Activated naive CD4-positive, alpha-beta T cell treated with anti-CD3 and anti-CD28 coated beads, Interleukin-2, amount 50 U/mL, for 16 hours (primary cell): ENCODE measurements at regions not wholly inside any gene's neighbourhood (a gene's known extent, or its start where the extent isn't known, plus 50 kb on each side); places are given as distances from the start of the nearest gene placed in this dataset.

Source experiments
- DNase-seq: peaks from one replicate; pipeline ENCODE4 v3.0.0-alpha.2; 2020

DNA sequence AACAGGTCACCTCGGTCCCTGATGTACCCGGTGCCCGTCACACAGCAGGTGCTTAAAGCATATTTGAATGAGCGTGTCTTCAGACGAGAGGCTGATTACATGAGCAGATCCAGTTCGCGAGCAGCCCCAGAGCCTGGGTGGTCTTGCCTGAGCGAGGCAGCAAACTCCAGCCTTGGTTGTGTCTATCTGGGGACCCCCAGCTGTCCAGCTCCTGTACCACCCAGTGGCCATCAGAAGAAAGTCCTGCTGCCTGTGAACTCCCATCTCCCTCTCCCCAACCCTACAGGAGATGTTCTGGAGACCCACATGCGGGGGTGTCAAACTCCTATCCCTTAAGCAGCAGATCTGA lies 174.2 kb downstream of the PHETA1 start:
- no peak for DNase-seq

- DNase-seq: no peak
Measured at GRCh38 chr12:111193977-111194702, 174.8 kb downstream of the PHETA1 start.

GRCh38 chr12:111193496-111193895 lies 175.4 kb downstream of the PHETA1 start:
- no peak for DNase-seq

DNA sequence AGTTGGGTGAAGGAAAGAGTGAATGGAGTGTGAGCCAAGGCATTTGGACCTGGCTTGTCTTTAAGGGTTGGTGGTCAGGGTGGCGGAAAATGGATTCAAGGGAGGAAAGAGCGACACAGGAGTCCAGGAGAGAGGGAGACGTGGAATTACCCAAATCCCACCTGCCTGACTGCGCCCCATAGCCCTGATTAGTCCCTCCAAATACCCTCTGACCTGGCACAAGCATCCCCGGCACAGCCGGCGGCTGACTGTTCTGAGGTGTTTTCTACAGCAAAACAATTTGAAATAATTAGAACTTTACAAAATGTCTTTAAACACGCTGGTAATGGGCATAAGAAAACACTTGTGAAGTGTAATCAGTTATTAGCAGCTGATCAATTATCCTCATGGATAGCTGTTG lies 175.8 kb downstream of the PHETA1 start:
- DNase-seq: no peak

- DNase-seq: no peak
Measured at GRCh38 chr12:111192647-111193046, 176.2 kb downstream of the PHETA1 start.

DNA sequence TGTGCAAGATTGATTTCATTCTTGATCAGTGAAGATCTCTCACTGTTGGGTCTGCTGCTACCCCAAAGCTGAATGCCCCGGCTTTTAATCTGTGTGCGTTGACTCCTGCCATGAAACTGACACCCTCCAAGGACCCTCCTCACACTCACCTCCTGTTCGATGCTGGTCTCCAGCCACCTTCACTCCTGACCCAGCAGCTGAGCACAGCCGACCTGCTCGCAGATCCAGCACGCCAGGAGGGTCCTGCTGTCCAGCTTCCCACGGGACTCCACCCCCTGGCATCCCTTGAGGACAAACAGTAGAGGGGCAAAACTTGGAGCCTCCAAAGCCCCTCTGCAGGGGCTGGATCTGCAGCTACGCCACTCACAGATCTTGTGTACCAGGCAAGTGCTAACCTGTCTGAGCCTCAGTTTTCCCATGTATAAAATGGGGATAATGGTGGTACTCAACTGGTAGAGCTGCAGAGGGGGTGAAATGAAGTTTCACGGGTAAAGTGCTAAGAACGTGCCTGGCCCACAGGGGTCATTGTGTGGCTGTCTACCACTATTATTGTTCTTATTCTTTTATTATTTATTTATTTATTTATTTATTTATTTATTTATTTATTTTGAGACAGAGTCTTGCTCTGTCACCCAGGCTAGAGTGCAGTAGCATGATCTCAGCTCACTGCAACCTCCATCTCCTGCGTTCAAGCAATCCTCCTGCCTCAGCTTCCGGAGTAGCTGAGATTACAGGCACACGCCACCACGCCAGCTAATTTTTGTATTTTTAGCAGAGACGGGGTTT lies 178.0 kb downstream of the PHETA1 start:
- no peak for DNase-seq

DNA sequence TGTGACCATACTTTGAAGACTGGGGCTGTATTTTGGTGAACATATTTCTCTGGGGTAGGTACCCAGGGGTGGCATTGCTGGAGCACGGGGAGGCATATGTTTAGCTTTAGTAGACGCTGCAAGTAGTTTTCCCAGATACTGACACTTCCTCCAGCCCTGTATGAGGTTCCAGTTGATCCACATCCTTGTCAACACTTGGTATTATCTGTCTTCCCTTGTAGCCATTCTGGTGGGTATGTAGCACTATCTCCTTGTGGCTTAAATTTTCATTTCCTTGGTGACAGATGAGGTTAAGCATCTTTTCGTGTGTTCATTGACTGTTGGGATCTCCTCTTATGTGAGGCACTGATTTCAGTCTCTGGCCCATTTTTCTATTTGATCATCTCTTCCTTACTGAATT lies 179.1 kb downstream of the PHETA1 start:
- DNase-seq: no peak

DNA sequence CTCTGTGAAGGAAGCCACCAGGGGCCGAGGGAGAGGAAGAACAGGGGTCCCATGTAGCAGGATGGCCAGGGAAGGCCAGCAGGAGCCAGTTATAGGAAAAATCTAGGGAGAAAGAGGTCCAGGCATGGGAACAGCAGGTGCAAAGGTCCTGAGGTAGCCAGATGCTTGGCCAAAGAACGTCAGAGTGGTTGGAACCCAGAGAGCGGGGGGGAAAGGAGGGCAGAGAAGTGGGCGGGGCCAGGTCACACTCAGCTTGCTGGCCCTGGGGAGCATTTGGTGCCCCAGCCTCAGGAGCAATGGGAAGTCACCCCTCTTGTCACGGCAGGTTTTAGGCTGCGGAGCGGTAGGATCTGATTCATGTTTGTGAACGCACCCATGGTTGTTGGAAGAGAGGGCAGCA lies 180.5 kb downstream of the PHETA1 start:
- DNase-seq: no peak

DNA sequence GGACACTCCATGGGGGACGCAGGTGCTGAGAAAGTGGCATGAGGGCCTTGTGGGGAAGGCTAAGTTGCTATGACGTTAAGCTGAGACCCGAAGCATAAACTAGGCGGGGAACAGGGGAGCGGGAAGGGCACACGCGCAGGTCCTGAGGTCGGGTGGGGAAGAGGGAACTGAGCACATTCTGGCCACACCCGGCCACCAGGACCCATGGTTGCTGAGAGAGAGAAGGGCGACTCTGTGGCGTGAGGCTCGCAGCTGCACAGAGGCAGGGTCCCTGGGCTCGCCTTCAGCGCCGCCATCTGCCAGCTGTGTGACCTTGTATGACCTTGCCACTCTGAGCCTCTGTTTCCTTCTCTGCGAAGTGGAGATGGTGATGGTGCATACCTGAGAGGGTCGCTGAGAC lies 182.5 kb downstream of the PHETA1 start:
- DNase-seq: no peak

DNA sequence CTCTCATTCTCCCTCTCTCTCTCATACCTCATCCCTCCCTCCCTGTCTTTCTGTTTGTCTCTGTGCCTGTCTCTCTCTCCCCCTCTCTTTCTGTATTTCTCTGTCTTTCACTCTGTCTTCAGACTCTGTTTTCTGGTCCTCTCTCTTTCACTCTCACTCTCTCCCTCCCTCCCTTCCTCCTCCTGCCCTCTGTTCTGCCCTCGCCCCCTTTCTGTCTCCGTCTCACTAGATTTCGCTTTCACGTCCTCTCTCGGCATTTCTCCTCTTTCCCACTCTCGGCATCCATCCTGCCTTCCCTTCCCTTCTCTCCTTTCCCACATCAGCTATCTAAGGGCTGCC lies 183.0 kb downstream of the PHETA1 start:
- no peak for DNase-seq

DNA sequence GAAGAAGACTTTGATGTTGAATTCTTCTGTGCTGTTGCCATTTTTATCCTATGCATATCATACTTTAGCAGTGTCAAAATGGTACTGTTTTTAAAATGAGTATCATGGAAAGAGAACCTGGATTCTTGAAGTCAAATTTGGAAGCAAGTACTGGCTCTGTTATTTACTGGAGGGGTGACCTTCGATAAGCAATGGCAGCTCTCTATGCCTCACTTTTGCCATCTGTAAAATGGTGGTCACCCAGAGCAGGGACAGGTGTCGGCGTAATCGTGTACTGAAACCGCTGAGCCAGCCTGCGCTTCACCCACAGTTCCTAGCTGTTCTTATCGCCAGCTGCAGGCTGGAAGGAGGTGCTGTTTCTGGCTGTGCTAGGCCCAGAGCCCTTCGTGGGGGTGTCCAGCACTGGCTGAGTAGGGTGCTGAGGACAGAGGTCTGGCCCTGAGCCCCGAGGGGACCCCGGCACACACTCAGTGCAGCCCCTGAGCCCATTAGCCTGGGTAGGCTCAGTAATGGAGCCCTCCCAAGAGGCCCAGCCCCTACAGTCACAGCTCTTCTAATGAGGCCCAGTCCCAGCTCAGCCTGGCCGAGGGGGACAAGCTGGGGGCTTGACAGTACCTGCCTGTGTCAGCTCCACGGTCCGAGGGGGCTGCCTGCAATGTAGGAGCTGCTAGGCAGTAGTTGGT lies 183.5 kb downstream of the PHETA1 start:
- DNase-seq: no peak

DNA sequence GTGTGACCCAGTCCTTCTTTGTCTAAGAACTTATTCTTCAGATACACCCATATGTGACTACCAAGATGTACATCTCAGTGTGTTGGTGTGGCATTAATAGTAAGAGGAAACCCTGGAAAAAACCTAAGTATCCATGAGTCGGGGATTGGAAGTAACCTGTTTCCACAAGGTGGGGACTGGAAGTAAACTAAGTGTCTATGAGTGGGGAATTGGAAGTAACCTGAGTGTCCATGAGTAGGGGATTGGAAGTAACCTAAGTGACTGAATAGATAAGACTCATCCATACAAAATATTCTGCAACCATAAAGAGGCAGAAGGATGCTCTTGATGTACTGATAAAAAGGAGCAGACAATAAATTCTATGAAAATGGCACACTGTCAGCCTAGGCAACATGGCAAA lies 184.7 kb downstream of the PHETA1 start:
- no peak for DNase-seq

DNA sequence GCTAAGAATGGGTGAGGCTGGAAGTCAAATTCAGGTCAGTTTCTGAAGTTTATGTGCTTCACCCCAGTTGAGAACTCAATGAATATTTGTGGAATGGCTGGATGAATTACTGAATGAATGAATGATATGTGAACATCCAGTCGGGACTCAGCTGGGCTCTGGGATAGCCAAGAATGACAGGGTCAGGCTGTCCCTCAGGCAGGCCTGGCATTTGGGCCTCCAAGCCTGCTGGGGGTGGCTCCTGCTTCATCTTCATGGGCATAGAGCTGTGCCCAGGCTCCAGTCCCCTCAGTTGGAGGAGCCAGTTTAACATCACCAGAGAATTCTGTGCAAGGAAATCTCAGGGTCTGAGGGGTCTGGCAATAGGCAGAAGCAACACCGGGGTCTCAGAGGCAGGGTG lies 185.8 kb downstream of the PHETA1 start:
- DNase-seq: no peak

DNA sequence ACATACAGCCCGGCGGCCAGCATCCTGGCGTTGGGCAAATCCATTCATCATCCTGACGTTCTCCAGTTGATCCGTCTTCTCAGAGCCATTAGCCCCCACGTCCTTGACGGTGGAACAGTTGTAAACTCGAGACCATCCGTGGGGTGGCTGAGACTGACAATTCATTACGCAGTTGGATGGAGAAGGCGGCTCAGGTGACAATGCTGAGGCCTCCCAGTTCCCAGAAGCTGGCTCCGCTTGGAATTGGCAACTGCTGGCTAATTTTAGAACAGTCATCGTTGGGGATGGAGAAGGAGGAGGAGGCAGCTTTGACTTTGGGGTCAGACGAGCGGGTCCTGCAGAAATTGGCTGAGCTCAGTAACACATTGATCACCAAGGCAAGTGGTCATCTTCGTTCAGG lies 186.5 kb downstream of the PHETA1 start:
- no peak for DNase-seq

- DNase-seq: no peak
Measured at GRCh38 chr12:111181143-111181726, 187.7 kb downstream of the PHETA1 start.

GRCh38 chr12:111180426-111181142 lies 188.3 kb downstream of the PHETA1 start:
- no peak for DNase-seq

DNA sequence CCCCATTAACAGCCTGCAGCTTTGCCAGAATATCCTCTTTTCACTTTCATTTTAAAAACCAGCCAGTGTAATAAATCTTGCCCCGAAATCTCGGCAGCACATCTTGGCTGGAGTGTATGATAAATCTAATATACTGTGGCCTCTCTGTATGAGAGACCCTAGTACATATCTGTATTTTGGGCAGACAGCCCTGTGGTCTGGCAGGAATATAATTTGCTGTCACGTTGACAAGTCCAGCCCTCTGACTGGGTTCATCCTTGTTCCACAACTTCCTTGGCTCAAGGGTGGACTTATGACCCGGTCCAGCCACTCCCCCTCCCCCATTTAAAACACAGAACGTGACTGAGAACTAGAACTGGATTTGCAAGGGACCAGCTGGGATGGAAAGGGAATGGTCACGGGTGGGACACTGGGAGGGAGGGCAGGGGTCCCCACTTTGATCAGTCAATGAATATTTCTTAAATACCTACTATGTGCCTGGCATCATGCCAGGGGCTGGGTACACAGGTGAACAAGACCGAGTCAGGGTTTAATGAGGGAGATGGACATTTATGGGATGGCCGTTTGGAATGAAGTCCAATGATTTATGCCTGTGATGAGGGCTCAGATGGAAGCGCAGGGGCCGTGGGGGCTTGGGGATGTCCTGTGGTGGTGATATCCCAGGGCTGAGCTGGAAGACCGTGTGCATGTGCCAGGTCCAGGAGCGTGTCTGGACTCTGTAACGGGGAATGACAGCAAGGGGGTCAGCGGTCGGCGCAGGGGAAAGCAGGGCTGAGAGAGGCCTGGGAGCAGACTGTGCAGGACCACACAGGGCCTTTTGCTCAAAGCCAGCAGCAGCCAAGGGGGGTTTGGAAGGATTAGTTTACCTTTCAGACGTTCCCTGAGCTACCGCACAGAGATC lies 190.5 kb downstream of the PHETA1 start:
- DNase-seq: no peak

DNA sequence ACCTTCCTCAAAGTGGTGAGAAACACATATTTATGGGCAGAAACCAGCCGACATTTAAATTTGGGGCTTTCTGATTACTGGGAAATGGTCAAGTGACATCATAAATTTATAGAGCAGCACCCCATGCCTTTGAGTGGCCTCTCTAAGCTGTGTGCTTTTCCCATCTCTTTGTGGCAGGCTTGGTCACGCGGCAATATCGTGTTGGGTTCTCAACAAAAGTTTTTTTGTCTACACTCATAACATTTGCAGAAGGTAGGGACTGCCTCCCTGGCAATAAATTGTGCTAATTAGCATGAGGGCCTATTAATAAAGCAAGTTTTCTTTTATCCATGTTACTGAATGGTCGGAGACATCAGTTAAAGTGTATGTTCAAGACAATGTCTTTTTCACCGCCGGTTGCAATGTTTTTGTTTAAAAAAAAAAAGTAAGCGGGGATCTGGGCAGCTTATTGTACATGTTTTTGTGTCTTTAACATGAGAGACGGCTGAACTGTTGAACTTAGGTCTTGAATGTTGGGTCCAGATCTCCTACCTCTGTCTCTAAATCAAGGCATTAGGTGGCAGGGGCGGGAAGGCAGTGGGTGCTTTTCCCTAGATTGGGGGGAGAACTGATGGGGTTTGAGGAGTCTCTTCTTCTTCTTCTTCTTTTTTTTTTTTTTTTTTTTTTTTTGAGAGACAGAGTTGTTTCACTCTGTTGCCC lies 193.3 kb downstream of the PHETA1 start:
- DNase-seq: no peak

- no peak for DNase-seq
Measured at GRCh38 chr12:111174961-111175345, 193.9 kb downstream of the PHETA1 start.

- no peak for DNase-seq
Measured at GRCh38 chr12:111174251-111174960, 194.5 kb downstream of the PHETA1 start.

GRCh38 chr12:111173836-111174235 lies 195.1 kb downstream of the PHETA1 start:
- DNase-seq: no peak
